DMS153 treated with DMSO at 0.1 percent for 48 hours (cell line): ENCODE measurements at regions not wholly inside any gene's neighbourhood (a gene's known extent, or its start where the extent isn't known, plus 50 kb on each side); places are given as distances from the start of the nearest gene placed in this dataset.

Source experiments
- DNase-seq: peaks from one replicate; lab custom pipeline; 2025; ENCODE audit not compliant: unreplicated experiment; lab: John Stamatoyannopoulos, UW

- DNase-seq = no peak
These were observed 52.8 kb upstream of the SV2C start for GRCh38 chr5:76030343-76030742.

- DNase-seq = no peak
These were observed 53.4 kb upstream of the SV2C start for GRCh38 chr5:76029739-76030138.

- no peak for DNase-seq
These were observed 57.4 kb upstream of the SV2C start for GRCh38 chr5:76025790-76026189.

- peak; percentile 19 for DNase-seq
These were observed 58.1 kb upstream of the SV2C start for GRCh38 chr5:76025069-76025468.

GRCh38 chr5:76022611-76023010, 60.6 kb upstream of the SV2C start:
- no peak for DNase-seq

GRCh38 chr5:76021936-76022584, 61.1 kb upstream of the SV2C start:
- DNase-seq = no peak

- DNase-seq = no peak
These were observed 66.9 kb upstream of the SV2C start for GRCh38 chr5:76016258-76016657.

- no peak for DNase-seq
These were observed 69.2 kb upstream of the SV2C start for GRCh38 chr5:76014005-76014404.

- DNase-seq = no peak
These were observed 75.3 kb upstream of the SV2C start for GRCh38 chr5:76007904-76008303.

- DNase-seq = no peak
These were observed 82.6 kb upstream of the SV2C start for GRCh38 chr5:76000582-76000981.

GRCh38 chr5:75993643-75994520, 89.3 kb upstream of the SV2C start:
- no peak for DNase-seq

- no peak for DNase-seq
These were observed 90.0 kb upstream of the SV2C start for GRCh38 chr5:75993183-75993582.

GRCh38 chr5:75992753-75993152, 90.4 kb upstream of the SV2C start:
- no peak for DNase-seq

GRCh38 chr5:75985077-75985476, 98.1 kb upstream of the SV2C start:
- no peak for DNase-seq

- DNase-seq = no peak
These were observed 107.7 kb upstream of the SV2C start for GRCh38 chr5:75975496-75975895.

GRCh38 chr5:75965292-75965691, 117.9 kb upstream of the SV2C start:
- no peak for DNase-seq

GRCh38 chr5:75964008-75964407, 119.2 kb upstream of the SV2C start:
- no peak for DNase-seq

GRCh38 chr5:75963554-75963953, 119.6 kb upstream of the SV2C start:
- DNase-seq = no peak

GRCh38 chr5:75961818-75962217, 121.4 kb upstream of the SV2C start:
- DNase-seq = no peak

- DNase-seq = no peak
These were observed 123.1 kb upstream of the SV2C start for GRCh38 chr5:75960129-75960528.

- no peak for DNase-seq
These were observed 130.2 kb upstream of the SV2C start for GRCh38 chr5:75952963-75953362.

GRCh38 chr5:75952291-75952690, 130.9 kb upstream of the SV2C start:
- no peak for DNase-seq

GRCh38 chr5:75951716-75952115, 131.5 kb upstream of the SV2C start:
- DNase-seq = no peak
